Stomach (tissue), 4 donors: ENCODE measurements at regions not wholly inside any gene's neighbourhood (a gene's known extent, or its start where the extent isn't known, plus 50 kb on each side); places are given as distances from the start of the nearest gene placed in this dataset.

Experiments used
- CTCF ChIP-seq, 7 experiments: fragments of 450-650 bp in 4 of 7; fragments of 200-600 bp in 3 of 7; sonication (generic) in 3 of 7; IDR thresholded peaks; one replicate each; pipeline ENCODE4 v1.5.1; 2016 to 2019; ENCODE audit warnings: antibody characterized with exemption in 7 of 7, control low read depth in 2 of 7, mild to moderate bottlenecking in 1 of 7
- EP300 ChIP-seq: sonication (generic); formaldehyde crosslinking; IDR thresholded peaks from one replicate; pipeline ENCODE4 v1.6.1; 2017; ENCODE audit warnings: antibody characterized with exemption
- POLR2A ChIP-seq, 4 donors: fragments of 450-650 bp; IDR thresholded peaks; one replicate each; pipeline ENCODE4 v1.6.1; 2016; ENCODE audit warnings: antibody characterized with exemption in 4 of 4, control low read depth in 2 of 4, mild to moderate bottlenecking in 1 of 4, moderate library complexity in 1 of 4

- TF ChIP-seq CTCF (IDR thresholded peaks at IDR 0.05) (no peak), POLR2A (IDR thresholded peaks at IDR 0.05) (no peak), EP300 (no peak)
Observed at GRCh38 chr3:182414586-182414985, 378.7 kb upstream of the ATP11B start.
